D341Med (cell line): ENCODE measurements at regions not wholly inside any gene's neighbourhood (a gene's known extent, or its start where the extent isn't known, plus 50 kb on each side); places are given as distances from the start of the nearest gene placed in this dataset.

Source experiments
- DNase-seq: peaks from one replicate; pipeline ENCODE4 v3.0.0; 2012; ENCODE audit warnings: low spot score

DNA sequence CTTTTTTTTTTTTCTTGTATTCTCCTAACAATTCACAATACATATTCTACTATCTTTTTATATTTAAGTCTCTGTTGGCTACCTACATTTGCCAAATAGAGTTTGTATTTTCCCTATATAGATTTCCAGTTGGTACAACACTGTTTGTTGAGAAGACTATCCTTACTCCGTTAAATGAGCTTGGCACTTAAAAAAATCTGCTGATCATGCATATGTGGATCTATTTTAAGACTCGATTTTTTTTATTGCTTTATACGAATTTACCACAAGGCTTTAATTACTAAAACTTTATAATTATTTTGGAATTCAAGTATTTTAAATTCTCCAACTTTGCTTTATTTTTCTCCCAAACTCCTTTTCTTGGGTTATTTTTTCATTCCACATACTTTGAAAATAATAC is 855.6 kb downstream of the C6orf118 start:
- no peak for DNase-seq

DNA sequence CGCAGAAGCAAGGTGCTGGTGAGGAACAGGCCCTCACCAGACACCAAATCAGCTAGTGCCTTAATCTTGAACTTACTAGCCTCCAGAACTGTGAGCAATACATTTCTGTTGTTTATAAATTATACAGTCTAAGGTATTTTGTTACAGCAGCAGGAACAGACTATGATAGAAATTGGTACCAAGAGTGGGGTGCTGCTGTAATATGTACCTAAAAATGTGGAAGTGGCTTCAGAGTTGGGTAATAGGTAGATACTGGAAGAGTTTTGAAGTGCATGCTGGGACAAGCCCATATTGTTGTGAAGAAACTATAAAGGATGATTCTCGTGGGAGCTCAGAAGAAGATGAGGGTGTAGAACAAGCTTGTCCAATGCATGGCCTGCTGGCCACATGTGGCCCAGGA is 866.8 kb downstream of the C6orf118 start:
- no peak for DNase-seq

DNA sequence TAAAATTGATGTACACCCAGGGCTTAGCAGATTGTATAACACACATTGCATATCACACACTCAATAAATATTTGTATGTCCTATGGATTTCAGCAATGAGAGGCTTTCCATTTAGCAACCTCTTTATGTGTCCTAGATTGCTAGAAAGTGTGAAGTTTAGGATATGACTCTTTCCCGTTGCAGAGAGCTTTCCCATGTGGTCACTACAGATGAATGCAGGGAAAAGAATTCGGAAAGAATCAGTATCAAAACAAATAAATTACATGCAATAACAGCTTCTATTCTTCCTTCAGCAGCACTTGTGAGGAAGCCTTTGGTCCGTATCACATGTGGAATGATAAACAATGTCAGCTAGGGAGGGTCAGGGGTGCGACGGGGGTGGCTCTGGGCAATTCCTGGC is 870.1 kb downstream of the C6orf118 start:
- DNase-seq: no peak

DNA sequence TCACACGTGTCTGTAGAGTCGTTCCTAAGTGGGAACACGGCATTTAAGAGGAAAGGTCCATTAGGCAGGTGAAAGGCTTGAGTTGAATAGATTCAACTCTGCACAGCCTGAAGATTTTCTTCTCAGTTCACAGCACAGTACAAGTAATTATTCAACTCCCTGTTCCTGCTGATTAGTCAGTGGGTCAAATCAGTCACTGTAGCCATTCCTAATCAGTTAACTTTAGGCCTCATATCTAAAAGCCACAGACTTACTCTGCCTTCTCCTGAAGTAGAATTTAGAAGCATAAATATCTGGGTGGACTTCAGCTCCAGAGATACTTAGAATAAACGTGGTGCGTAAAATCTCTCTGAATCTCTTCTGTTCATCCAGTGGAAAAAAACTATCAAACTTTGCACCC is 872.4 kb downstream of the C6orf118 start:
- DNase-seq: no peak

DNA sequence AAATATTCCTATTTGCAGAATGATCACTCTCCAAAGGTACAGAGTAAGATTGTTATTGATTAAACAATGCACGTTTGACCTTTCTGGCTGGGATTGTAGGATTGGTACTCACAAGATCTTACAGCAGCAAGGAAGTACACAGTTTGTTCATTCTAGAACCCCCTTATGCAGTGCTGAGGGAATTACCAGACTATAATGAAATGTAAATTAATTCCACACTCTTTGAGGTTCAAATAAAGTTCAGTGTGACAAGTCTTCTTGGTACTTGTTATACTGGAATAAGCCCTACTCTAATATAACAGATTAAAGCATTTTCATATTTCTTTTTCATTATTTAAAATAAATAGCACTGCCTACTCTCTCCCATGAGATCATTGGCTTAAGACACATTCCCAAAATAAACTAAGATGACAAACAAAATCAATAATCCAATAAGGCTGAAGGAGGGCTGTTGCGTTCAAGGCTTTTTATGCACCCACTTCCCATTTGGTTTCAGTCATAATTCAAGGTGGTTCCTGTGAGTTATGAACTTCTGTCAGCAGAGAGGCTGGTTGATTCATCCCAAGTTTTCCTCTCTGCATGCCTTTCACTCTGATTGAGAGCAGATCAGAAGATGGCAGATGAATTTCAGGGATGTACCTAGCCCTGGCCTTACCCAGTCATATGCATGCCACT is 881.5 kb downstream of the C6orf118 start:
- DNase-seq: no peak

DNA sequence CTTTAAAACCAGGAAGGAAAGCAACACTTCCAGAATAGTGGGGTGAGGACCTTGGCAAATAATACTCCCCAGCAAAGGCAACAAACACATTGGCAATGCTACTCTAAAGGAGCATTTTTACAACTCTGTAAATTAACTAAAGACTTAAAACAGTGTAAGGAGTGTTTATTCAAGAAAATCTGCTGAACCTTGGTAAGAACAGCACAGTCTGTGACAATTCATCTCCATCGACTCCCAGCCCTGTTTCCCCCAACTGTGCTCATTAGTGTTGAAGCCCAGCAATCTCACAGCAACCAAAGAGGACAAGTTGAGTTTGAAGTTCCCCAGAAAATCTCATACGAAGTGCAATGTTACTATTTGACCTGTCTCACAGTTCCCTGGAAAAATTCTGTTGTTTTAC is 884.9 kb downstream of the C6orf118 start:
- no peak for DNase-seq

DNA sequence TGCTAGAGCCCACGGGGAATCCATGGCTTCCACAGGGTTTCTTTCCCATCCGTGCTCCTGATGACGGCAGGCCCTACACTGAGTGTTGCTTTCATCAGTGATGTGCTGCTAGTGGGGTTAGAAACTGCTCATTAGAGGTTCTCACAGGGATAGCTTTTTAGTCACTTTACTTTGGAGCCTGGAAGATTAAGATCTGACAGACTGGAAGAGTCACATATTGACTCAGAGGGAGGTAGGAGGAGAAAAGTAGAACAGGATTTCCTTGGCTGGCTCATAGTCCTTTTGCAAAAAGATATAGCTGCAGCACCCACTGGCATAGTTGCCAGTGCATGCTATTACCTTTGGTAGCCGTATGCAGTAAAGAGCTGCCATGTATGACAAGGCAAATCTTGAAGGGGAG is 890.3 kb downstream of the C6orf118 start:
- DNase-seq: no peak

DNA sequence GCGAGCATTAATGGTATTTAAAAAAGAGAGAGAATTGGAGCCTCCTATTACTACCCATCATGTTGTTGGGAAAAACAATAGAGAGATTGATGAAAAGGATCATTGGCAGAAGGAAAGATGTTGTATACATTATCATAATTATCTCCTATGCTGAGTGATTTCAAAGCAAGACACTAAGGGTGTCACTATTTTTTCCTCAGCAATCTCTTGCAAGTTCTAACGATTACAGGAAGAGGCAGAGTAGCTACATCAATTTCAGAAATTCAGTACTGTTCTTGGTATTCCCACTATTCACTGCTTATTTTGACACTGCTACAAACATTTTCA is 891.2 kb downstream of the C6orf118 start:
- no peak for DNase-seq

DNA sequence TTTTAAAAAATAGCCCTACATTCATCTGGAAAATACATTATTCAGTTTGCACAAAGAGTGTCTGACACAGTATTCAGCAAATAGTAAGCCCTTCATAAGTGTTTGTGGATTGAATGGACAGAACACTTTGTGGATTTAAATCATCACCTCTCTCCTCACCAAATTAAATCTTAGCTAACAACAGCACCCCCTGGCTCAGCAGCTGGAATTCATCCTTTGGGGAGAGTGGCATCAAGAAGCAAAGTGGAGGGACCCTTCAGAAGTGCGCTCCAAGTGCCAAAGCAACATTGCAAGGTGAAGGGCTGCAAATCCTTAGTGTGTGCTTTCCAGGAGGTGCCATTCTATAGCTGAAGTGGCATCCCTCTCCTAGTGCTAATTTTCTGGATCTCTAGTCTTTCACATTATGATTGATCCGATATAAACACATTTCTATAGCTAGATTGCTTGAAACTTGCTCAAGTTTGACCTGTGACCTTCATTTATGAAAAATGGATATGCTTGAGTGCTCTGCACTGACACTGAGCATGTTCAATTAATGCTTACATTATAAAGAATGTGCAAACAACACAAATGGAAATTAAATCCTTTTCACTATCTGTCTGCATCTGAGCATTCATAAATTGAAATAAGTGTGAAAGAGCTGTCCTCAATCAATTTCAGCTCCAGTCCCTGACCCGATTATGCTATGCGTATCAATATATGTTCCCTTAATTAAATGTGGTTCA is 891.7 kb downstream of the C6orf118 start:
- no peak for DNase-seq

DNA sequence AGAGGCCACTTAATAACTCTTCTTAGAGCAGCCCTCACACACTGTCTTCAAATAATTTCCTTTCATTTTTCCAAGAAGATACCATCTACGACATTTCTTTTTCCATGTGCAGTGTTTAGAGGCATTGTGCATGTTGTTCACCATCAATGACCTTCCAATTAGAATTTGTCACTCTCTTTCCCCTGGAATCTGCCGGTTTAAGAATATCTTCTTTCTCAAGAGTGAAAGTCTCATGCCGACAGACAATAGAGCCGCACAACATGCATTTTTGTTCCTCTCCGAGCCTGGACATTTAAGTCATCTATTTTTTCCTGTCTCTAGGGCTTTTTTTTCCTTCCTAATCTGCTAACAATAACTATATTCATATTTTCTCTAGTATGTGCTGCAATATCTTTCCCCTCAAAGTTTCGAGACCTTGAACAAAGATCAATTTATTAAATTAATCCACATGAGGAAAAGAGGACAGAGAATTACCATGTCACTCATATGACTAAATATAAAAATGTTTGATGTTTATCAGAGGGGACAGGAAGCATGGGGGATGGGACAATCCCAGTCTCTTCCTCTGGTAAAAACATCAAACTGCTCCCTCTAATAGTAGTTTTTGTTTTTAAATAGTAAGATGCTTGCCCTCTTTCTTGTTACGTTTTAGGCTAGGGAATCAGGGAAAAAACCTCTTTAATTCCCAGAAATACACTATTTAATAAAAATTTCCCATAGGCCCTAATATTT is 893.4 kb downstream of the C6orf118 start:
- DNase-seq: no peak

DNA sequence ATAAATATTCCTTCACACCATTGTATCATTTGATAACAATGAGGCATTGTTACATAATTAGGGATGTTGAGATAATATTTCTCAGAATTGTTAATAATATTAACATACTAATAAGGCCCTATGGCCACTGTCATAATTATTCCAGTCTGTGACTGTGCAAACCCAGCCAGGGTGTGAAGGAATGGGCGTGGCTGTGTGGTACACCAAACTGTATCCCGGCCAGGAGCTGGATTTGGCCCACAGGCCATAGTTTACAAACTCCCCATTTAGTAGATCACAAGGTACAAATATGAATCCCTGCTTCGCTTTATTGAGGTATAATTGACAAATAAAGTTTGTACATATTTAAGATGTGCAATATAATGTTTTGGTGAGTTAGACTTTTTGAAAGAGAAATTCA is 894.7 kb downstream of the C6orf118 start:
- no peak for DNase-seq

DNA sequence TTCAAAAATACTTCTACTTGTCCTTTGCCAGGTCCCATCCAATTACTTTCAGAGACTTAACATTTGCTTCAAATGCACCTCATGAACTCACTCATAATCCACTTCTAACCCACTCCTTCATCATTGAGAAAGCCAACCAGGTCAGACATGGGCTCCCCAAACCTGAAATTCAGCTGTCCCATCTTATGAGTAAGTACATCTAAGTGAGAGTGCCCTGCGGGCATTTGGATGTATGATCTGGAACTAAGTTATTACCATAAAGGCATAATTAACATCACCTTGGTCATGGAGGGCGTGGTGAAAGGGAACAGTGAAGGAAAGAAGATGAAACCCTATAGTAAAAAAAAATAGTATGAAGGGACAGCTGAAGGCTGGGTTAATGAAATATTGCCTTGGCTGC is 896.8 kb downstream of the C6orf118 start:
- no peak for DNase-seq

DNA sequence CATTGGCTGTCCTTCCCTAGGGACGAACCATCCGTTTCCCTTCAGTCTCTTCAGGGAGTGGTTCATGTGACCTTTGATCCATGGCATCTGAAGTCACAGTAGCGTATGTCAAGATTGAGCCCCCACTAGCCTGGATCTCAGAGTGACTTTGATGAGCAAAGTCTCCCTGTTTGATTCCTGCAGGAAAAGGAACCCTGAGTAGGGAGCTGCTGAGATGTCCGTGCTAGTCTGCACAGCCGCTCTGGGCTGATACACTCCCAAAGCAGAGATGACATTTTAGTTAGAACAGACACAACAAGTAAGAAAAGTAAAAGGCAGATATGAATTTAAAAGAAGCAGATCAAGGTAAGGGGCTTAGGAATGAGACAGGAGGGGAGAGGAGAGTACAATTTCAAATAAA is 899.4 kb downstream of the C6orf118 start:
- DNase-seq: no peak

DNA sequence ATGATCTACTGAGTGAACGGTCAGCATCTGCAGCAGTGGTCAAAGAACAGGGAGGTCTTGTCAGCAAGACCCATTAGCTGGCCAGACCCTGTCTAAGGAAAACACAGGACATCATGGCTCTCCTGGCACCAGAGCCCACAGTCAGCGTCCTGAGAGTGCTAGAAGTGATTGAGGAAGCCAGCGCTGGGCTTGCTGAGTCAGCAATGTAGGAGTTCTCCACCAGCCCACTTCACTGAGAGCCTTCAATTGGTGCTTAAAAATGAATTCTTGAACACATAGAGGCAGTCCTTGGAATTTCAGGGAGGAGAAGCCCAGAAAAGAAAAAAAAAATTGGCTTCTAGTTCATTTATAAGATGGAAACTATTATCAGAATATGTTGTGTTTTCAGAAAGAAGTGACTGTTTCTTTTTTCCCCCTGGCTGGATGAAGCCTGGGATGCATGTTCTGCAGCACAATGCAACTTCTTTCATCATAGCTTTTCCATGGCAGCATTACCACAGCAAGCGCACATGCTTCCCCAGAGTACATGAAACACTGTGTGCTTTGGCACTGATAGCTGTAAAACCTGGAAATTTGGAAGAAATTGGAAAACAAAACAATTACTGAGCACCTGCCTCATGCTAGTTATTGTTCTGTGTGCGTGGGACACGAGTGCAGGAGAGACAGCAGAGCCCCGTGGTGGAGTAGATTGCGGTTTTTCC is 899.9 kb downstream of the C6orf118 start:
- DNase-seq: no peak

DNA sequence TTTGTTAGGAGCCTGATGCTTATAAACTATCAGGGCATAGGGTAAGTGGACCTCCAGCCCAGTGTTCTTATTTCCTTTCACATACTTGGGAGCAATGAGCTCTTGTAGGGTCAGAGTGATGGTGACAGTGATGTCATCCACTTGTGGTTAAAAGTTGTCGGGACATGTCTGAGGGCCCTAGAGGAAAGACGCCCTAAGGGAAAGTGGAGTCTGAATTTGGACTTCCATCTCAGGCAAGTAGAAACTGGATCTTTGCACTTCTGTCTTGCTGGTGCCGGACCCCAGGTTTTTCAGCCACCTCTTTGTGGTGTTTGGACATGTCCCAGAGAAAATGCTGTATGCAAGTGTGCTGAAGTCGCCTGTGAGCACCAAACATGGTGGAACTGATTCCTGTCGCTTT is 900.5 kb downstream of the C6orf118 start:
- no peak for DNase-seq

DNA sequence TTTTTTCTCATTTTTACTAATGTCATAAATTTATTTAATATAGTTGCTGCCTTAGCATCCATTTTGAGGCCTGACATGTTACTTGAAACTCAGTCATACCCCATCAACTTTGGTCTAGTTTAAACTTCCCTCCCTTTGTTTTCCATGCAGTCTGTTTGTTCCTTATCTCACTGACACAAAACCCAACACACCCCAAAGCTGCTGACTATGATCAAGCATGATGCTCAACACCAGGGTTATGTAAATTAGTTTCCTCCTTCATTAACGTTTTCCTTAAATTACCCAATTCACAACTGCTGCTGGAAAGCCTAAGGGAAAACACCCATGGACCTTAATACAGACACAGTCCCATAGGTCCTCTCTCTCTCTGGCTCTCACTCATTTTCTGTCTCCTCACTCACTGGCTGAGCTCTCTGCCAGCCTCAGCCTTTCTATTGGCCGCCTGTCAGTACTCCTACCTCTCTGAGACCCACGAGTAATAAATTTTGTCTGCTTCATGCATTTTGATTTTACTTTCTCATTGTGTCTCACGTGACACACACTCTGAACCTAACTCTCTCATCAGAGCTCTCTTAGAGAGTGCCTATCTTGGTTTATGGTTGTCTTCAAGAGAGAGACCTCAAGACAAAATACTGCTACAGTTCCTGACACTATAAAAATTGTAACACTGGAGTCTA is 904.5 kb downstream of the C6orf118 start:
- DNase-seq: no peak

DNA sequence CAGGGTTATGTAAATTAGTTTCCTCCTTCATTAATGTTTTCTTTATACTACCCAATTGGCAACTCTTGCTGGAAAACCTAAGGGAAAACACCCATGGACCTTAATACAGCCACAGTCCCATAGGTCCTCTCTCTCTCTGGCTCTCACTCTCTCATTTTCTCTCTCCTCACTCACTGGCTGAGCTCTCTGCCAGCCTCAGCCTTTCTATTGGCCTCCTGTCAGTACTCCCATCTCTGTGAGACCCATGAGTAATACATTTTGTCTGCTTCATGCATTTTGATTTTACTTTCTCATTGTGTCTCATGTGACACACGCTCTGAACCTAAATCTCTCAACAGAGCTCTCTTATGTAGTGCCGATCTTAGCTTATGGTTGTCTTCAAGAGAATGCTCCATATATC is 907.5 kb downstream of the C6orf118 start:
- DNase-seq: no peak

DNA sequence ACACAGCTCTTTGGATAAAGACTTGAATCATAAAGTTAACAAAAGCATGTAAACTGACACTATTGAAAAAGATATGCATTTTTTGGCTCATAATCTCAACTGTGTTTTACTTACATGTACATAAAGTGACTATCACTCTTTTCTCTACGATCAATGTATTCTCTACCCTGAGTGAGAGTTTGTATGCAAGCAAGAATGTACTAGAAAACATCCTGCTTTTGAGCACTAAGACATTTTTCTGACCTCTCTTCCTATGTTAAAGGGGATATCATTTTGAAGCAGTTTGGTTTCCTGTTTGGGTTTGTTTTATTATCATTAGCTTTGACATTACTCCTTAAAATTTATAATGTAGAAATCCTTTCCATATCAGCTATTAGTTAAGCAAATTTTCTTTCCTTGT is 910.8 kb downstream of the C6orf118 start:
- no peak for DNase-seq

DNA sequence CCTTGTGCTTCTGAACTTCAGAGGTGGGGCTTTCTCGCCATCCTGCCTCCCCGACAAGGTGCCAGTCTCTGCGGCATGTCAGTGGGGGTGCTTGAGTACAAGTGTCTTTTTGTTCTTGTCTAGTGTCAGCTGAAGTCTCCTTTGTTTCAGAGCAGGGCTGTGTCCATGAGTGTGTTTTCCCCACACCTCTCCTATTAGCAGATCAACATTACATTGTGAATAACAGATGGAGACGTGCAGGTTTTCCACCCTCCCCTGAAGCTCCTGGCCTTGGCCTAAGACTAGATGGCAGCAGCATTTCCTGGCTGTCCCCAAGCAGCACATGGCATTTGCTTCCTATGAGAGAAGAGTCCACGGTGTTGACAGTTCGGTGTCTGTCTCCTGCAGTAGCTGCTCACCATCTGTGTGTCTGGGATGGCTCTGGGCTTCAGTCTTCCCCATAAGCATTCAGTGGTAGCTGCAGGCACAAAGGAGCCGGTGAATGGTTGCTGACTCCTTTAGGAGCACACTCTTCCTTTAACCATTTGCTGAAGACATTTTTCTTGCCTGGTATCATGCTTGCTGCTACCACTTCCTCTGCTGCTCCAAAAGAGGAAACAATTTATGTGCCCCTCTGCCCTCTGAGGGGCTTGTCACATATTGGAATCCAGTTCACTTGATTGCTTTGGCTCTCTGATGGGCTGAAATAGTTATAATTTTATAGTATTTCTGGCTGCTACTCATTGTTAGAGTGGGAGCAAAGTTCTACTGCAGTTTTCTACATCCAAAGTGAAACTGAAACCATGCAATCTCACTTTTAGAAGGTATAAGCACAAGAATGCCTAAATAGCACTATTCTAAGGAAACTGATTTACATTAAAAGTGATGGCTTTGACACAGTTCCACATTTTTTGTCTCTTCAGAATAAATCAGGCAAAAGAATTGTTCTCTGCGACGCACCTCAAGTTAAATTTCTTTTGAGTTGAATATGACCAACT is 913.0 kb downstream of the C6orf118 start:
- DNase-seq: no peak

DNA sequence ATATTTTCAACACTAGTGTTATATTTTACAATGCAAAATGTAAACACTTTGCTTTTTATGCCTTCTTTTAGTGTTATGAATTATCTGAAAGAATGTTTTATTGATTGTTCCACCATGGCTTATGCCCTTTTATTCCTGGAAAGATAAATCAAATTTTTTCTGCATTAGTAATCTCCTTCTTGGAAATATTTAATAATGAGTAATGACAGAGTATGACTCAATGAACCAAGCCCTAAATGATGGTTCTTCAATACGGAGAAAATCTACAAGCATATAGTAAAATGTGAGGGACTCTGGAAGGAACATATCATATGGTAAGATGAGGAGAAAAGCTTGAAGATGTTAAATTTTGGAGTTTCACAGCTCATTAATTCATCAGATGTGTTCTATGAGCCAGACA is 929.6 kb downstream of the C6orf118 start:
- DNase-seq: no peak

DNA sequence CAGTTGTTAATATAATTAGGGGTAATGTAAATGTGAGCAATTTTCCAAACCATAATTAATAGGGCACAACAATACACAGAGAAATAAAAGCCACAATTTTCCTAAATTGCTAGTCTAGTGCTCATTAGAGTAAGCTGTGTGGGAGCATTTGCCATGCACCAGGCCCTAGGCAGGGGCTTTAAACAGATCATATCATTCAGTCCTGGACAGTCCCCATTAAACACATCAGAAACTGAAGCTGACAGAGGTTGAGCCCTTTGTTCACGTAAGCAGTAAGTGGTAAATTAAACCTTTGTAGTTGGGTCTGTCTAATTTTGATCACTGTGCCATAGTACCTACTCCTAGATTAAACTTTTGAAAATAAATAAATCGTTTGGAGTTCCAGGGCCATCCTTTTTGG is 931.1 kb downstream of the C6orf118 start:
- no peak for DNase-seq
